ENCODE measurements at regions not wholly inside any gene's neighbourhood (a gene's known extent, or its start where the extent isn't known, plus 50 kb on each side); places are given as distances from the start of the nearest gene placed in this dataset.

GRCh38 chr12:127685931-127686330 is 581.0 kb upstream of the TMEM132C start:
- H3K4me3 ChIP-seq (ENCODE audit: low read length): no peak overlapping the region
- DNase-seq (ENCODE audit: low read depth, low spot score): no peak

- H3K4me3 ChIP-seq (ENCODE audit: low read length): no peak overlapping the region
- DNase-seq (ENCODE audit: low read depth, low spot score): no peak
Measured at GRCh38 chr12:127687181-127687580, 579.8 kb upstream of the TMEM132C start.

- H3K4me3 ChIP-seq (ENCODE audit: low read length): no peak overlapping the region
- no peak for DNase-seq (ENCODE audit: low read depth, low spot score)
Measured at GRCh38 chr12:127688906-127689428, 578.0 kb upstream of the TMEM132C start.

GRCh38 chr12:127690161-127690560 is 576.8 kb upstream of the TMEM132C start:
- H3K4me3 ChIP-seq (ENCODE audit: low read length): no peak overlapping the region
- DNase-seq (ENCODE audit: low read depth, low spot score): no peak

- no peak for DNase-seq (ENCODE audit: low read depth, low spot score)
- H3K4me3 ChIP-seq (ENCODE audit: low read length): no peak overlapping the region
Measured at GRCh38 chr12:127696963-127697362, 570.0 kb upstream of the TMEM132C start.

GRCh38 chr12:127703026-127703425 is 563.9 kb upstream of the TMEM132C start:
- no peak overlapping the region for H3K4me3 ChIP-seq (ENCODE audit: low read length)
- DNase-seq (ENCODE audit: low read depth, low spot score): no peak

GRCh38 chr12:127711108-127711507 is 555.9 kb upstream of the TMEM132C start:
- DNase-seq (ENCODE audit: low read depth, low spot score): no peak
- no peak overlapping the region for H3K4me3 ChIP-seq (ENCODE audit: low read length)

GRCh38 chr12:127712561-127712960 is 554.4 kb upstream of the TMEM132C start:
- H3K4me3 ChIP-seq (ENCODE audit: low read length): no peak overlapping the region
- no peak for DNase-seq (ENCODE audit: low read depth, low spot score)

- no peak for DNase-seq (ENCODE audit: low read depth, low spot score)
Measured at GRCh38 chr12:127716166-127716565, 550.8 kb upstream of the TMEM132C start.

GRCh38 chr12:127717278-127717677 is 549.7 kb upstream of the TMEM132C start:
- H3K4me3 ChIP-seq (ENCODE audit: low read length): no peak overlapping the region
- DNase-seq (ENCODE audit: low read depth, low spot score): no peak

More at GRCh38 chr12:127716166-127716565, 550.8 kb upstream of the TMEM132C start:
- no peak overlapping the region for H3K4me3 ChIP-seq (ENCODE audit: low read length)

- H3K4me3 ChIP-seq (ENCODE audit: low read length): no peak overlapping the region
- DNase-seq (ENCODE audit: low read depth, low spot score): no peak
Measured at GRCh38 chr12:127720334-127720733, 546.6 kb upstream of the TMEM132C start.

- DNase-seq (ENCODE audit: low read depth, low spot score): no peak
- H3K4me3 ChIP-seq (ENCODE audit: low read length): no peak overlapping the region
Measured at GRCh38 chr12:127722611-127723010, 544.4 kb upstream of the TMEM132C start.

GRCh38 chr12:127723251-127723650 is 543.7 kb upstream of the TMEM132C start:
- DNase-seq (ENCODE audit: low read depth, low spot score): no peak
- no peak overlapping the region for H3K4me3 ChIP-seq (ENCODE audit: low read length)

- DNase-seq (ENCODE audit: low read depth, low spot score): no peak
- H3K4me3 ChIP-seq (ENCODE audit: low read length): no peak overlapping the region
Measured at GRCh38 chr12:127726671-127727315, 540.2 kb upstream of the TMEM132C start.

GRCh38 chr12:127728285-127728684 is 538.7 kb upstream of the TMEM132C start:
- no peak for DNase-seq (ENCODE audit: low read depth, low spot score)
- H3K4me3 ChIP-seq (ENCODE audit: low read length): no peak overlapping the region

- H3K4me3 ChIP-seq (ENCODE audit: low read length): no peak overlapping the region
- DNase-seq (ENCODE audit: low read depth, low spot score): no peak
Measured at GRCh38 chr12:127728729-127729128, 538.2 kb upstream of the TMEM132C start.

- H3K4me3 ChIP-seq (ENCODE audit: low read length): no peak overlapping the region
- DNase-seq (ENCODE audit: low read depth, low spot score): no peak
Measured at GRCh38 chr12:127729381-127729780, 537.6 kb upstream of the TMEM132C start.

GRCh38 chr12:127731657-127732056 is 535.3 kb upstream of the TMEM132C start:
- no peak overlapping the region for H3K4me3 ChIP-seq (ENCODE audit: low read length)
- DNase-seq (ENCODE audit: low read depth, low spot score): no peak

- no peak for DNase-seq (ENCODE audit: low read depth, low spot score)
- H3K4me3 ChIP-seq (ENCODE audit: low read length): no peak overlapping the region
Measured at GRCh38 chr12:127742231-127742630, 524.7 kb upstream of the TMEM132C start.

GRCh38 chr12:127745469-127746212 is 521.3 kb upstream of the TMEM132C start:
- H3K4me3 ChIP-seq (ENCODE audit: low read length): no peak overlapping the region
- DNase-seq (ENCODE audit: low read depth, low spot score): no peak

- no peak overlapping the region for H3K4me3 ChIP-seq (ENCODE audit: low read length)
- DNase-seq (ENCODE audit: low read depth, low spot score): no peak
Measured at GRCh38 chr12:127749416-127749815, 517.6 kb upstream of the TMEM132C start.

Data from Jurkat, Clone E6-1 (cell line).